ENCODE measurements at regions not wholly inside any gene's neighbourhood (a gene's known extent, or its start where the extent isn't known, plus 50 kb on each side); places are given as distances from the start of the nearest gene placed in this dataset.

DNA sequence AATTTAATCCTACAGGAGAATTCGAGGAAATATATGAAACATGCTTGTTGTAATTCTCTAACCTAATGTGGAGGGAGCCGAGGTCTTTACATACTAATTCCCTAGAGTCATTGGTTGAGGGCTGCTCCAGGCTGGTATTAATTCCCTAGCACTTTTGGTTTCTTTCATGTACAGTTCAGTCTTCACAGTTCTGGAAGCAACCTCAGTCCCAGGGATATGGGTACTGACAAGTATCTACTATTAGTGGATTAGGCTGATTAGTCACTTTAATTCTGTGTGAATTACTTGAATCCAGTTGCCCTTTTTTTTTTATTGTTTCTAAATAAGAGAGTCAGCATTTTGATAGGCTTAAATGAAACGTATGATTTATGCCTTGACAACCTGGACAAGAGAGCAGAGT is 172.3 kb upstream of the HTR2A start:
- TF ChIP-seq, protein P1, sequence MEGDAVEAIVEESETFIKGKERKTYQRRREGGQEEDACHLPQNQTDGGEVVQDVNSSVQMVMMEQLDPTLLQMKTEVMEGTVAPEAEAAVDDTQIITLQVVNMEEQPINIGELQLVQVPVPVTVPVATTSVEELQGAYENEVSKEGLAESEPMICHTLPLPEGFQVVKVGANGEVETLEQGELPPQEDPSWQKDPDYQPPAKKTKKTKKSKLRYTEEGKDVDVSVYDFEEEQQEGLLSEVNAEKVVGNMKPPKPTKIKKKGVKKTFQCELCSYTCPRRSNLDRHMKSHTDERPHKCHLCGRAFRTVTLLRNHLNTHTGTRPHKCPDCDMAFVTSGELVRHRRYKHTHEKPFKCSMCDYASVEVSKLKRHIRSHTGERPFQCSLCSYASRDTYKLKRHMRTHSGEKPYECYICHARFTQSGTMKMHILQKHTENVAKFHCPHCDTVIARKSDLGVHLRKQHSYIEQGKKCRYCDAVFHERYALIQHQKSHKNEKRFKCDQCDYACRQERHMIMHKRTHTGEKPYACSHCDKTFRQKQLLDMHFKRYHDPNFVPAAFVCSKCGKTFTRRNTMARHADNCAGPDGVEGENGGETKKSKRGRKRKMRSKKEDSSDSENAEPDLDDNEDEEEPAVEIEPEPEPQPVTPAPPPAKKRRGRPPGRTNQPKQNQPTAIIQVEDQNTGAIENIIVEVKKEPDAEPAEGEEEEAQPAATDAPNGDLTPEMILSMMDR (IDR thresholded peaks at IDR 0.05): no peak
- TF ChIP-seq ZFX (IDR thresholded peaks at IDR 0.05; ENCODE audit: borderline replicate concordance): no peak

Data from 22Rv1 (cell line).